Left cardiac atrium (tissue), 4 donors: ENCODE measurements at regions not wholly inside any gene's neighbourhood (a gene's known extent, or its start where the extent isn't known, plus 50 kb on each side); places are given as distances from the start of the nearest gene placed in this dataset.
"Not testable (repeated sequence)": the region's sequence is repeated elsewhere in the genome, so short reads cannot be mapped to it uniquely, and the experiment has no call there.

Experiments used
- ATAC-seq, 2 donors: fragments of 200-7000 bp; cut with Tn5 transposase; one replicate each; pipeline ENCODE4 v1.9.1; 2020; ENCODE audit warnings: mild to moderate bottlenecking in 2 of 2, moderate library complexity in 2 of 2
- DNase-seq: peaks from one replicate; pipeline ENCODE4 v3.0.0-alpha.2; 2020
- intact Hi-C, 2 donors: fragments of 100-400 bp; cut with DNase I; formaldehyde crosslinking; loops; one replicate each; pipeline versions ENCODE4 v1.14.1 to v1.15.1; 2022 to 2023
- donor health status: DM: no; HTN: yes; CAD: no.
- donor health status: DM: no; HTN: yes; CAD: no; lungs with severe emphysema.
- donor health status: DM: yes; HTN: yes; CAD: no.
- donor health status: Dilated cardiomyopathy.

- DNase-seq = no peak
- intact Hi-C loops = no loop called here
Observed at GRCh38 chr6:91965872-91966271, 1379.0 kb upstream of the MAP3K7 start.

GRCh38 chr6:91961671-91962070, 1374.8 kb upstream of the MAP3K7 start:
- DNase-seq (no peak), ATAC-seq (no peak)
- intact Hi-C loops = no loop called here

More at GRCh38 chr6:91965872-91966271, 1379.0 kb upstream of the MAP3K7 start:
- ATAC-seq = no peak

GRCh38 chr6:91961236-91961635, 1374.4 kb upstream of the MAP3K7 start:
- DNase-seq (no peak), ATAC-seq (no peak)
- intact Hi-C loops = no loop called here

GRCh38 chr6:91941838-91942237, 1355.0 kb upstream of the MAP3K7 start:
- no peak for ATAC-seq
- DNase-seq = no peak
- intact Hi-C loops = no loop called here

GRCh38 chr6:91940801-91941200, 1353.9 kb upstream of the MAP3K7 start:
- ATAC-seq = no peak
- intact Hi-C loops = no loop called here

GRCh38 chr6:91926827-91927226, 1340.0 kb upstream of the MAP3K7 start:
- DNase-seq (no peak), ATAC-seq (no peak)
- intact Hi-C loops = no loop called here

More at GRCh38 chr6:91940801-91941200, 1353.9 kb upstream of the MAP3K7 start:
- no peak for DNase-seq

GRCh38 chr6:91926361-91926760, 1339.5 kb upstream of the MAP3K7 start:
- ATAC-seq (no peak), DNase-seq (no peak)
- intact Hi-C loops = no loop called here

GRCh38 chr6:91911945-91912344, 1325.1 kb upstream of the MAP3K7 start:
- no peak for ATAC-seq
- intact Hi-C loops = no loop called here

GRCh38 chr6:91904586-91905164, 1317.8 kb upstream of the MAP3K7 start:
- no peak for DNase-seq
- intact Hi-C loops = no loop called here
- no peak for ATAC-seq

More at GRCh38 chr6:91911945-91912344, 1325.1 kb upstream of the MAP3K7 start:
- DNase-seq = no peak

GRCh38 chr6:91895599-91896285, 1308.9 kb upstream of the MAP3K7 start:
- intact Hi-C loops = no loop called here
- ATAC-seq (no peak), DNase-seq (no peak)

GRCh38 chr6:91886183-91886795, 1299.4 kb upstream of the MAP3K7 start:
- intact Hi-C loops = no loop called here
- DNase-seq = no peak
- ATAC-seq = no peak

GRCh38 chr6:91881791-91882190, 1294.9 kb upstream of the MAP3K7 start:
- ATAC-seq, intact Hi-C loops: not testable (repeated sequence)

GRCh38 chr6:91879386-91879995, 1292.6 kb upstream of the MAP3K7 start:
- intact Hi-C loops = no loop called here
- ATAC-seq (no peak), DNase-seq (no peak)

More at GRCh38 chr6:91881791-91882190, 1294.9 kb upstream of the MAP3K7 start:
- not testable (repeated sequence) for DNase-seq

- no peak for DNase-seq
- intact Hi-C loops = no loop called here
- ATAC-seq = no peak
Observed at GRCh38 chr6:91877994-91878393, 1291.1 kb upstream of the MAP3K7 start.

GRCh38 chr6:91874971-91875370, 1288.1 kb upstream of the MAP3K7 start:
- intact Hi-C loops = no loop called here
- ATAC-seq (no peak), DNase-seq (no peak)

- intact Hi-C loops = no loop called here
- DNase-seq = no peak
Observed at GRCh38 chr6:91868539-91869202, 1281.8 kb upstream of the MAP3K7 start.

GRCh38 chr6:91865889-91866288, 1279.0 kb upstream of the MAP3K7 start:
- DNase-seq (no peak), ATAC-seq (no peak)
- intact Hi-C loops = no loop called here

More at GRCh38 chr6:91868539-91869202, 1281.8 kb upstream of the MAP3K7 start:
- ATAC-seq = no peak

- DNase-seq (no peak), ATAC-seq (no peak)
- intact Hi-C loops = no loop called here
Observed at GRCh38 chr6:91864911-91865310, 1278.0 kb upstream of the MAP3K7 start.

- ATAC-seq = no peak
- intact Hi-C loops = no loop called here
- DNase-seq = no peak
Observed at GRCh38 chr6:91860541-91861335, 1273.9 kb upstream of the MAP3K7 start.
